ENCODE measurements at regions not wholly inside any gene's neighbourhood (a gene's known extent, or its start where the extent isn't known, plus 50 kb on each side); places are given as distances from the start of the nearest gene placed in this dataset.

- TF ChIP-seq CTCF (IDR thresholded peaks at IDR 0.05; ENCODE audit: low read depth, low read length): no peak
- DNase-seq (ENCODE audit: extremely low read depth, low read depth): no peak
Observed at GRCh38 chr13:76619631-76620030, 266.6 kb downstream of the KCTD12 start.

- DNase-seq (ENCODE audit: extremely low read depth, low read depth): no peak
- TF ChIP-seq CTCF (IDR thresholded peaks at IDR 0.05; ENCODE audit: low read depth, low read length): no peak
Observed at GRCh38 chr13:76610819-76611415, 275.3 kb downstream of the KCTD12 start.

GRCh38 chr13:76609643-76610042 lies 276.6 kb downstream of the KCTD12 start:
- DNase-seq (ENCODE audit: extremely low read depth, low read depth): no peak
- no peak for TF ChIP-seq CTCF (IDR thresholded peaks at IDR 0.05; ENCODE audit: low read depth, low read length)

GRCh38 chr13:76607866-76608265 lies 278.3 kb downstream of the KCTD12 start:
- TF ChIP-seq CTCF (IDR thresholded peaks at IDR 0.05; ENCODE audit: low read depth, low read length): no peak
- DNase-seq (ENCODE audit: extremely low read depth, low read depth): no peak

- TF ChIP-seq CTCF (IDR thresholded peaks at IDR 0.05; ENCODE audit: low read depth, low read length): no peak
- no peak for DNase-seq (ENCODE audit: extremely low read depth, low read depth)
Observed at GRCh38 chr13:76600081-76600480, 286.1 kb downstream of the KCTD12 start.

GRCh38 chr13:76597868-76598267 lies 288.3 kb downstream of the KCTD12 start:
- TF ChIP-seq CTCF (IDR thresholded peaks at IDR 0.05; ENCODE audit: low read depth, low read length): no peak
- DNase-seq (ENCODE audit: extremely low read depth, low read depth): no peak

- DNase-seq (ENCODE audit: extremely low read depth, low read depth): no peak
- TF ChIP-seq CTCF (IDR thresholded peaks at IDR 0.05; ENCODE audit: low read depth, low read length): no peak
Observed at GRCh38 chr13:76596216-76596615, 290.0 kb downstream of the KCTD12 start.
